IMR-90 (cell line): ENCODE measurements at regions not wholly inside any gene's neighbourhood (a gene's known extent, or its start where the extent isn't known, plus 50 kb on each side); places are given as distances from the start of the nearest gene placed in this dataset.

Experiments used
- BHLHE40 ChIP-seq: fragments of 150-350 bp; IDR thresholded peaks from 2 replicates; pipeline ENCODE4 v1.6.1; 2016; ENCODE audit warnings: mild to moderate bottlenecking, low read depth, low read length
- CEBPB ChIP-seq: IDR thresholded peaks from 2 replicates; pipeline ENCODE4 v1.6.1; 2012; ENCODE audit warnings: low read depth, low read length, improper control_type of control experiment
- CTCF ChIP-seq: conservative IDR thresholded peaks from 2 replicates; pipeline ENCODE4 v1.5.1; 2012; ENCODE audit warnings: mild to moderate bottlenecking, low read depth, low read length, improper control_type of control experiment
- MAZ ChIP-seq: IDR thresholded peaks from 2 replicates; pipeline ENCODE4 v1.6.1; 2012; ENCODE audit warnings: low read depth, mild to moderate bottlenecking, low read length, improper control_type of control experiment, moderate library complexity, borderline replicate concordance
- POLR2A ChIP-seq: IDR thresholded peaks from 2 replicates; pipeline ENCODE4 v1.6.1; 2012; ENCODE audit warnings: mild to moderate bottlenecking, low read depth, low read length
- RAD21 ChIP-seq: IDR thresholded peaks from 2 replicates; pipeline ENCODE4 v1.6.1; 2012; ENCODE audit warnings: low read length, improper control_type of control experiment
- RCOR1 ChIP-seq: IDR thresholded peaks from 2 replicates; pipeline ENCODE4 v1.6.1; 2012; ENCODE audit warnings: mild to moderate bottlenecking, low read length, improper control_type of control experiment; ENCODE audit not compliant: insufficient replicate concordance
- RFX5 ChIP-seq: IDR thresholded peaks from 2 replicates; pipeline ENCODE4 v1.8.0; 2012; ENCODE audit warnings: low read depth, mild to moderate bottlenecking, low read length, moderate library complexity

- TF ChIP-seq CTCF (no peak), POLR2A (no peak), RCOR1 (no peak), BHLHE40 (no peak), CEBPB (no peak), RFX5 (no peak), MAZ (no peak), RAD21 (no peak)
These were observed 338.3 kb upstream of the NR3C2 start for GRCh38 chr4:148780426-148781005.
